ENCODE measurements at regions not wholly inside any gene's neighbourhood (a gene's known extent, or its start where the extent isn't known, plus 50 kb on each side); places are given as distances from the start of the nearest gene placed in this dataset.
"Not testable (repeated sequence)": the region's sequence is repeated elsewhere in the genome, so short reads cannot be mapped to it uniquely, and the experiment has no call there.

DNA sequence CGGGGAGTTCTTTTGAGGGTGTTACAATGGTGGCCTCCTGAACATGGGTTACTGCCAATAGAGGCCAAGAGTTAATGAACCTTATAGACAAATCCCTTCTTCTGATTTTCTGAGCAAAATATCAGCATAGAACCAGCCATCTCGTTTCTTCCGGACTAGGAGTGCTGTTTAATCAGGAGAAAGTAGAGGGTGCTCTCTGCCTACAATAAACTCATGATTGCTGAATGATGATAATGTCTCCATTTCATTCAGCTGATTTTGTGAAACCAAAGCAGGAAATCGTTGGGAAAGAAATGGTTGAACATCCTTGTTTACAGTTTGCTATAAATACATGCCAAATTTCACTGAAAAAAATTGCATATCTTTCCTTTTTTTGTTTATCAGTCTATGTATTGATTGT lies 142.8 kb upstream of the PLSCR5 start:
- DNase-seq (ENCODE audit: low spot score): no peak

DNA sequence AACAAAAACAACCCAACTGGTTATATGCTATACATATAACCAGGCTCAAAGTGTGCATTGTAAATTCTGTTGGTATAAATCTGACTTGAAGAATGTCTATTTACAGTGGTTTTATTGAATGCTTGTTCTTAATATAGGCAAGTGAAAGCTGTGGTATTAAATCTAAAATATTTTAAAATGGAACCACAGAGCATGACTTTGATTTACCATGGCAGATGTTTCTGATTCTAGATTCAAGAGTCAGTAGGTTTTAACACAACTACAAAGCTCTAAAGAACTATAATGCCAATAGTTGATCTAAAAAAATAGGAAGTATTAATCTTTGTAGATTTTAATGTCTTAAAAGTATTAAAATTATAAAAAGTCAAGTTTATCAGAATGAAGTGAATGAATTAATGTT lies 141.9 kb upstream of the PLSCR5 start:
- DNase-seq (ENCODE audit: low spot score): no peak

DNA sequence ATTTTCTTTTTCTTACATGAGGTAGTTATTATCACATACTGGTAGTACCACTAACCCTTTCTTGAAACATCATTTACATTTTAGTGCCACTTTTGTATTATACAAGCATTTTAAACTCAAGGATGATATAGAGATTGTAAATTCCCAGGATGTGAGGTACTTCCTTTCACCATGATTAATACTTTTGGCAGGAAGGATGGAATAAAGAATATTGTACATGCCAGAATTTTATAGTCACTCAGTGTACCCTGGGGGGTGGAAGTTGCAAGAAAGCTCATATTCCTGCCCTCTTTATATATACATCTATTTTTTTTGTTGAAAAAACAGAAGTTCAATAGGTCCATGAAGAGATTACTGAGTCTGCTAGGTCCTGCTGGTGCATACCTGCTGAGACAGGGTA lies 141.0 kb upstream of the PLSCR5 start:
- no peak for DNase-seq (ENCODE audit: low spot score)

DNA sequence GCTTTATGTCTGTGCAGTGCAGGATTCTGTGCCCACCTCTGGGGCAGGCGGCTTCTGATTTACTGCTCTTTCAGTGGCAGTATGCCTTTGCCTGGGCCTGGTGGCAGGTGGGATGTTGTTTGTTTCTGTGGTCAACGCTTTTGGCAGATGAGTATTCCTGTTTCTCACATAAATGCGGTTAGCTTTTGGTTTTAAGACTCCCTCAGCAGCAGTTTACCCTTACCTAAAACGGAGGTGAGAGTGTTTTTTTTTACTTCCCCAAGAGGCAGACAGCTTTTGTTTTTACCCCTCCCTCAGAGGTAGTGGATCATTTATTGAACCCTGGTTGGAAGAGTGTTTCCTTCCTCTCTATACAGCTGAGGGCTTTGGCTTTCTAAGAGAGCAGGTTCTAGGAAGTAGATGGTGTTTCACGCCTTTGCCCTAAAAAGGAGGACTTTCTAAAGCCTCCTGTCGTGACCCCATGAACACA lies 134.1 kb upstream of the PLSCR5 start:
- no peak for DNase-seq (ENCODE audit: low spot score)

GRCh38 chr3:146732325-146732724 lies 127.2 kb upstream of the PLSCR5 start:
- DNase-seq (ENCODE audit: low spot score): no peak

- DNase-seq (ENCODE audit: low spot score): no peak
Observed at GRCh38 chr3:146715170-146715569, 110.0 kb upstream of the PLSCR5 start.

DNA sequence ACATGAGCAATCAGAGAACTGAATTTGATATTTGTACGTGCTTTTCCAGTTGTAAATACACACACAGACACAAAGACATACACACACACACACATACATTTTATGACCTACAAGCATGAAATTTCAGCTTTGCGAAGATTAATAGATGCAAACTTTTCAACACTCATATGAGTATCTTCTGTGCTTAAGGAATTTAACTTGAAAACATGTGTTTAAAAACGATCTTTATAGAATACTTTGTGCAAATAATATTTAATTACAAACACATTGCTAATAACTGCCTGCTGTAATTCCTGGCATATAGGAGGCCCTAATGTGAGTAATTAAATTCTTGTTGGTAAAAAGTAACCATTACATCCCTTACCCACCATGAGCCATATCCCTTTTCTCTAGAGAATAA lies 107.7 kb upstream of the PLSCR5 start:
- no peak for DNase-seq (ENCODE audit: low spot score)

- DNase-seq (ENCODE audit: low spot score): no peak
Observed at GRCh38 chr3:146709969-146710368, 104.8 kb upstream of the PLSCR5 start.

GRCh38 chr3:146705225-146705624 lies 100.1 kb upstream of the PLSCR5 start:
- no peak for DNase-seq (ENCODE audit: low spot score)

GRCh38 chr3:146702237-146702636 lies 97.1 kb upstream of the PLSCR5 start:
- no peak for DNase-seq (ENCODE audit: low spot score)

- DNase-seq (ENCODE audit: low spot score): no peak
Observed at GRCh38 chr3:146701246-146701645, 96.1 kb upstream of the PLSCR5 start.

GRCh38 chr3:146700025-146700424 lies 94.9 kb upstream of the PLSCR5 start:
- DNase-seq (ENCODE audit: low spot score): not testable (repeated sequence)

DNA sequence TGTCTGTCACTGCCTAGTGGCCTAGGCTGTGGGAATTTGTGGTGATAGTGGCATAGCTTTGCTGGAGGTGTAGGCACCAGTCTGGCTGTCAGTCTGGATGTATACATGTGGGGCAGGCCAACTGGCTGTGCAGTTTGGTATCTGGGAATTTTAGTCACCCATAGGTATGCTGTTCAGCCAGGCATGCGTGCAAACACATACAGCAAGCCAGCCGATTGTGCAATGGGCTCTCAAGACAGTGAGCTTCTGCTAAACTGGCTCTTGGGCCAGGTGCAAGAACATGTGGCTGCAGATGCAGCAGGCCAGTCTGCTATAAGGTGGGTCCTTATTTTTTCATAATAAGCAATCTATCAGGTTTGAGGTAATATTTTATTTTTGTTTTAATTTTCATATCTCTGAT lies 87.1 kb upstream of the PLSCR5 start:
- no peak for DNase-seq (ENCODE audit: low spot score)

DNA sequence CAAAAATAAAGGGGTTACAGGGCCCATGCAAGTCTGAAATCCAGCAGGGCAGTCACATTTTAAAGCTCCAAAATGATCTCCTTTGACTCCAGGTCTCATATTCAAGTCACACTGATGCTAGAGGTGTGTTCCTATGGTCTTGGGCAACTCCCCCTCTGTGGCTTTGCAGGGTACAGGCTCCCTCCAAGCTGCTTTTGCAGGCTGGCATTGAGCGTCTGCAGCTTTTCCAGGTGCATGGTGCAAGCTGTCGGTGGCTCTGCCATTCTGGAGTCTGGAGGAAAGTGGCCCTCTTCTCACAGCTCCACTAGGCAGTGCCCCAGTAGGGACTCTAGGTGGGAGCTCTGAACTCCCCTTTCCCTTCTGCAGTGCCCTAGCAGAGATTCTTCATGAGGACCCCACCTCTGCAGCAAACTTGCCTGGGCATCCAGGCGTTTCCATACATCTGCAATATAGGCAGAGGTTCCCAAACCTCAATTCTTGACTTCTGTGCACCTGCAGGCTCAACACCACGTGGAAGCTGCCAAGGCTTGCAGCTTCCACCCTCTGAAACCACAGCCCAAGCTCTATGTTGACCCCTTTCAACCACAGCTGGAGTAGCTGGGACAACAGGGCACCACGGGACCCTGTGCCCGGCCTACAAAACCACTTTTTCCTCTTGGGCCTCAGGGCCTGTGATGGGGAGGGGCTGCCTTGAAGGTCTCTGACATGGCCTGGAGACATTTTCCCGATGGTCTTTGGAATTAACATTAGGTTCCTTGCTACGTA lies 80.1 kb upstream of the PLSCR5 start:
- DNase-seq (ENCODE audit: low spot score): no peak

DNA sequence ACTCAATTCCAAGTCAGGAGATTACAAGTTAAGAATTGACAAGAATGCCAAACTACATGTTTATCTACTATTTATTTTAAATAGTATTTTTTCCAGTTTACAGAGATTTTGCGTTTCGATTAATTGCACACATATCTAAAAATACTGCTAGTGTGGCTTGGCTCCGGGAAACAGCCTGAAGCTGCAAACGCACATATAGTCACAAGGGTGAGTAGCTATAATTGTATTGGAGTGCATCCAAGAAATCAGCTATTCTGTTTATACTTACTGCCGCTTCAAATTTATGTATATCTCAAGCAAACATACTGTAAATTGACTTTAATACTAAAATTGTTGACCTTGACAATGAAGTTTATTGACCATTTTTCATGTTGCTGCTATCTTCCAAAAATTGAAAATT lies 77.0 kb upstream of the PLSCR5 start:
- no peak for DNase-seq (ENCODE audit: low spot score)

GRCh38 chr3:146680617-146681016 lies 75.5 kb upstream of the PLSCR5 start:
- no peak for DNase-seq (ENCODE audit: low spot score)

DNA sequence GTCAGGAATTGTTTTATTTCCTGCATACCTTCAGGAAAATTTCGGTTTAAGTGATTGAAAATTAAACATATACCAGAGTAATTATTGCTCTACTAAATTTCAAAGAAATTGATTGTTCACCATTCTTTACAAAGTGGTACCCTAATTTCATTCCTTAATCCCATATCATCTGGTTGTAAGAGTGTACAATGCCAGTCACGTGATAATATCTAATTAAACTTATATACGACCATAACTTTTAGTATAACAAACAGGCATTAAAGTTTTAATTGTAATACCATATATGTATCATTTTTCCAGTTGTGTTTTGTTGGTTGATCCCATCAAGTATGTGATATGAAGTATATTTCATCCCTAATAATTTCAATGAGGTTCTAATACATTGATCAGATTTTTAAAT lies 74.8 kb upstream of the PLSCR5 start:
- DNase-seq (ENCODE audit: low spot score): no peak

GRCh38 chr3:146679191-146679590 lies 74.0 kb upstream of the PLSCR5 start:
- no peak for DNase-seq (ENCODE audit: low spot score)

DNA sequence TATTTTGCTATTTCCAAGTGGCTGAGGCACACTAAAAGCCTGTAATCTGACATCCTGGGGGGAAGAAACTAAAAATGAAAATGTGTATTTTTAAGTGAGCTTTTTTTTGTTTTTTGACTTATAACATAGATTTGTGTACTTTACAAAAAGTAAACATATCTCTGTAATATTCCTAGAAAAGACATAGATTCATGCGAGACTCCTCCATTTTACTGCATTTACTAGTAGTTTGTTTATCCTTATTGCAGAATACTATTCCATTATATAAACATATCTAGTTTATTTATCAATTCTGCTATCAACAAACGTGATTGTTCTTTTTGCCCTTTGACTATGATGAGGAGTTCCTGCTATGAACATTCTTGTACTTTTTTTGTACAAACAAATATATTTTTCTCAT lies 67.8 kb upstream of the PLSCR5 start:
- no peak for DNase-seq (ENCODE audit: low spot score)

DNA sequence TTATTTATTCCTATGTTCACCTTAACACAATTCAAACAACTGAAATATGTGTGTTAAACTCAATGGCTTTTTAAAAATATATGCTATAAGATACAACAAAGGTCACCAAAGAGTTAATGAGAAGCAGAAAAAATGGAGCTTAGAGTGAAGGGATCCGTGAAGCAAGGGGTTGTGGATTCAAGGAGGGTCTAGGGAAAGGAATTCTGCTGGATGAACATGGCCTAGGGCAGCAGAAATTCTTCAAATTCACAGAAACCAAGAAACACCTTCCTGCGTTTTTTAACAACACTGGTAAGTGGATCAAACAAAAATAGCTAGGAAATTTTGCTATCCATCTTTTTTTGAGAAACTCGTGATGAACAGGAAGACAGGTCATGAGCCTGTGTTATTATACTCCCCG lies 59.3 kb upstream of the PLSCR5 start:
- DNase-seq (ENCODE audit: low spot score): no peak

DNA sequence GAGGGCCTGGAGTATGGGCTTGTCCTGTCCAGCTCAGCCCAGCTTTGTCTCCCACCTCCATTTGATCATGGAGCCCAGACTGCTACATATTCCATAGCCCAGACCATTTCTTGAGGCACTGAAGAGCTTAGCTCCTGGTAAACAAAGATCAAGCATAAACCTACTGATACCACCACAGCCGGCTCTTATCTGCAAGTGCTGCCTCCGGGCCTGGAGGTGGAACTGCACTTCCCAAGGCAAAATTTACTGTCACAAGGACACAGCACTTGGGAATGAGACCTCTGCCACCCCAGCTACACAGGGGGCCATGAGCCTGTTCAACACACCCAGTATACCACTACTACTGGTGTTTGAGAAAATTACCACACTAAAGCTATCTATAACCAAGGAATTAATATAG lies 53.7 kb upstream of the PLSCR5 start:
- no peak for DNase-seq (ENCODE audit: low spot score)

GRCh38 chr3:146655333-146655996 lies 50.3 kb upstream of the PLSCR5 start:
- DNase-seq (ENCODE audit: low spot score): no peak

All from hematopoietic multipotent progenitor cell treated with erythropoietin and hydrocortisone succinate and interleukin-3 and kit ligand, for 15 days (in vitro differentiated cells).